Activated CD4-positive, alpha-beta T cell treated with anti-CD3 and anti-CD28 coated beads, Interleukin-2, amount 10 ng/mL, durations not matched to agents 7 days and 5 days (primary cell): ENCODE measurements at regions not wholly inside any gene's neighbourhood (a gene's known extent, or its start where the extent isn't known, plus 50 kb on each side); places are given as distances from the start of the nearest gene placed in this dataset.
"Not testable (repeated sequence)": the region's sequence is repeated elsewhere in the genome, so short reads cannot be mapped to it uniquely, and the experiment has no call there.

Experiments
- CTCF ChIA-PET: fragments of 350-600 bp; sonication (Branson Sonifier 250); formaldehyde crosslinking; loops from one replicate; lab custom pipeline; 2021; ENCODE audit warnings: antibody characterized with exemption; lab: Charles Lee
- POLR2A ChIA-PET: fragments of 350-600 bp; sonication (Branson Sonifier 250); formaldehyde crosslinking; loops from one replicate; lab custom pipeline; 2021; ENCODE audit warnings: antibody characterized with exemption; lab: Charles Lee
- DNase-seq: peaks from one replicate; pipeline ENCODE4 v3.0.0-alpha.2; 2020
- H3K27ac Mint-ChIP-seq: one replicate; pipeline ENCODE4 v1.8.0; 2021; ENCODE audit warnings: mild to moderate bottlenecking, moderate library complexity, mixed read lengths
- H3K27me3 Mint-ChIP-seq: one replicate; pipeline ENCODE4 v1.8.0; 2021; ENCODE audit warnings: mixed read lengths
- H3K36me3 Mint-ChIP-seq: one replicate; pipeline ENCODE4 v1.8.0; 2021; ENCODE audit warnings: low read depth, mixed read lengths
- H3K4me1 Mint-ChIP-seq: one replicate; pipeline ENCODE4 v1.8.0; 2021; ENCODE audit warnings: mixed read lengths
- H3K4me3 Mint-ChIP-seq: one replicate; pipeline ENCODE4 v1.8.0; 2021; ENCODE audit warnings: mild to moderate bottlenecking, moderate library complexity, mixed read lengths
- H3K9me3 Mint-ChIP-seq: one replicate; pipeline ENCODE4 v1.8.0; 2021; ENCODE audit warnings: mixed read lengths

- POLR2A ChIA-PET, result no interaction called here
Measured at GRCh38 chr15:35966781-35967180, 420.8 kb upstream of the DPH6 start.

GRCh38 chr15:35967968-35968367, 422.0 kb upstream of the DPH6 start:
- POLR2A ChIA-PET, DNase-seq, H3K4me1 Mint-ChIP-seq, H3K9me3 Mint-ChIP-seq, H3K4me3 Mint-ChIP-seq, H3K27me3 Mint-ChIP-seq, CTCF ChIA-PET, H3K27ac Mint-ChIP-seq, H3K36me3 Mint-ChIP-seq: not testable (repeated sequence)

More at GRCh38 chr15:35966781-35967180, 420.8 kb upstream of the DPH6 start:
- Mint-ChIP-seq H3K4me1 (no peaks in the 10 kb centered on the region), H3K9me3 (peaks cover 7% of the 10 kb centered on the region), H3K36me3 (no peaks in the 10 kb centered on the region), H3K4me3 (no peak overlapping the region), H3K27me3 (no peaks in the 10 kb centered on the region), H3K27ac (no peak overlapping the region)
- CTCF ChIA-PET, result no interaction called here
- DNase-seq, result no peak

GRCh38 chr15:35973029-35973428, 427.1 kb upstream of the DPH6 start:
- no peak for DNase-seq
- CTCF ChIA-PET, result no interaction called here
- Mint-ChIP-seq H3K27ac (no peak overlapping the region), H3K36me3 (no peaks in the 10 kb centered on the region), H3K4me1 (no peaks in the 10 kb centered on the region), H3K4me3 (no peak overlapping the region), H3K9me3 (peaks cover 2% of the 10 kb centered on the region), H3K27me3 (no peaks in the 10 kb centered on the region)
- POLR2A ChIA-PET, result no interaction called here

- Mint-ChIP-seq H3K27ac (no peak overlapping the region), H3K4me1 (no peaks in the 10 kb centered on the region), H3K4me3 (no peak overlapping the region), H3K9me3 (peaks cover 2% of the 10 kb centered on the region), H3K27me3 (no peaks in the 10 kb centered on the region), H3K36me3 (no peaks in the 10 kb centered on the region)
- ChIA-PET POLR2A (no interaction called here), CTCF (no interaction called here)
- DNase-seq, result no peak
Measured at GRCh38 chr15:35974052-35974451, 428.1 kb upstream of the DPH6 start.

GRCh38 chr15:35975941-35976340, 430.0 kb upstream of the DPH6 start:
- ChIA-PET POLR2A (no interaction called here), CTCF (no interaction called here)
- Mint-ChIP-seq H3K36me3 (no peaks in the 10 kb centered on the region), H3K9me3 (no peaks in the 10 kb centered on the region), H3K27ac (no peak overlapping the region), H3K27me3 (no peaks in the 10 kb centered on the region), H3K4me3 (no peak overlapping the region), H3K4me1 (no peaks in the 10 kb centered on the region)
- DNase-seq, result no peak

GRCh38 chr15:35979608-35980007, 433.6 kb upstream of the DPH6 start:
- H3K27ac Mint-ChIP-seq, result no peak overlapping the region
- POLR2A ChIA-PET, result no interaction called here

GRCh38 chr15:35980719-35981118, 434.8 kb upstream of the DPH6 start:
- DNase-seq, result no peak
- ChIA-PET CTCF (no interaction called here), POLR2A (no interaction called here)
- Mint-ChIP-seq H3K27ac (no peak overlapping the region), H3K4me3 (no peak overlapping the region), H3K27me3 (no peaks in the 10 kb centered on the region), H3K4me1 (no peaks in the 10 kb centered on the region), H3K36me3 (no peaks in the 10 kb centered on the region), H3K9me3 (no peaks in the 10 kb centered on the region)

More at GRCh38 chr15:35979608-35980007, 433.6 kb upstream of the DPH6 start:
- H3K4me1 Mint-ChIP-seq, result no peaks in the 10 kb centered on the region
- DNase-seq, result no peak
- no peaks in the 10 kb centered on the region for H3K9me3 Mint-ChIP-seq
- H3K27me3 Mint-ChIP-seq, result no peaks in the 10 kb centered on the region
- no peaks in the 10 kb centered on the region for H3K36me3 Mint-ChIP-seq
- CTCF ChIA-PET, result no interaction called here
- H3K4me3 Mint-ChIP-seq, result no peak overlapping the region

GRCh38 chr15:35986191-35986721, 440.3 kb upstream of the DPH6 start:
- H3K9me3 Mint-ChIP-seq, result no peaks in the 10 kb centered on the region
- H3K36me3 Mint-ChIP-seq, result no peaks in the 10 kb centered on the region
- no peak overlapping the region for H3K4me3 Mint-ChIP-seq
- no peak overlapping the region for H3K27ac Mint-ChIP-seq
- no peaks in the 10 kb centered on the region for H3K4me1 Mint-ChIP-seq
- H3K27me3 Mint-ChIP-seq, result no peaks in the 10 kb centered on the region
- CTCF ChIA-PET, result interaction anchor here (0.5 kb wide), 2 partner anchors 135 to 166 kb away, joined by 3 to 4 read pairs; no protein-coding TSS in a partner anchor
- POLR2A ChIA-PET, result no interaction called here
- DNase-seq, result no peak

- Mint-ChIP-seq H3K4me1 (no peaks in the 10 kb centered on the region), H3K27ac (no peak overlapping the region), H3K9me3 (no peaks in the 10 kb centered on the region), H3K36me3 (no peaks in the 10 kb centered on the region), H3K4me3 (no peak overlapping the region), H3K27me3 (no peaks in the 10 kb centered on the region)
- DNase-seq, result no peak
- CTCF ChIA-PET, result interaction anchor here (0.5 kb wide), 1 partner anchor 165 kb away, joined by 4 read pairs; no protein-coding TSS in a partner anchor
- POLR2A ChIA-PET, result no interaction called here
Measured at GRCh38 chr15:35987056-35987455, 441.1 kb upstream of the DPH6 start.

GRCh38 chr15:35991386-35991785, 445.4 kb upstream of the DPH6 start:
- Mint-ChIP-seq H3K27me3 (no peaks in the 10 kb centered on the region), H3K36me3 (no peaks in the 10 kb centered on the region), H3K4me3 (no peak overlapping the region), H3K27ac (no peak overlapping the region), H3K4me1 (no peaks in the 10 kb centered on the region), H3K9me3 (peaks cover 3% of the 10 kb centered on the region)
- POLR2A ChIA-PET, result no interaction called here
- CTCF ChIA-PET, result no interaction called here
- no peak for DNase-seq

GRCh38 chr15:35992791-35993190, 446.8 kb upstream of the DPH6 start:
- ChIA-PET CTCF (no interaction called here), POLR2A (no interaction called here)
- Mint-ChIP-seq H3K9me3 (peaks cover 3% of the 10 kb centered on the region), H3K27me3 (no peaks in the 10 kb centered on the region), H3K27ac (no peak overlapping the region), H3K4me1 (no peaks in the 10 kb centered on the region), H3K4me3 (no peak overlapping the region), H3K36me3 (no peaks in the 10 kb centered on the region)
- no peak for DNase-seq

- ChIA-PET CTCF (no interaction called here), POLR2A (no interaction called here)
- Mint-ChIP-seq H3K36me3 (no peaks in the 10 kb centered on the region), H3K4me1 (no peaks in the 10 kb centered on the region), H3K9me3 (peaks cover 3% of the 10 kb centered on the region), H3K4me3 (no peak overlapping the region), H3K27me3 (no peaks in the 10 kb centered on the region), H3K27ac (no peak overlapping the region)
- DNase-seq, result no peak
Measured at GRCh38 chr15:35993196-35993595, 447.2 kb upstream of the DPH6 start.

- Mint-ChIP-seq H3K9me3 (peaks cover 7% of the 10 kb centered on the region), H3K36me3 (no peaks in the 10 kb centered on the region), H3K4me1 (no peaks in the 10 kb centered on the region), H3K27ac (no peak overlapping the region), H3K4me3 (no peak overlapping the region), H3K27me3 (no peaks in the 10 kb centered on the region)
- ChIA-PET CTCF (no interaction called here), POLR2A (no interaction called here)
- no peak for DNase-seq
Measured at GRCh38 chr15:35994876-35995275, 448.9 kb upstream of the DPH6 start.
